Activated CD4-positive, alpha-beta T cell treated with anti-CD3 and anti-CD28 coated beads, Interleukin-2, amount 50 U/mL, for 4 hours (primary cell): ENCODE measurements at regions not wholly inside any gene's neighbourhood (a gene's known extent, or its start where the extent isn't known, plus 50 kb on each side); places are given as distances from the start of the nearest gene placed in this dataset.
"Not testable (repeated sequence)": the region's sequence is repeated elsewhere in the genome, so short reads cannot be mapped to it uniquely, and the experiment has no call there.

ENCODE experiments used
- DNase-seq, 2 experiments: peaks; one replicate each; pipeline ENCODE4 v3.0.0-alpha.2; 2020

- no peak for DNase-seq
These were observed 281.1 kb upstream of the TRIB2 start for GRCh38 chr2:12435430-12436222.

GRCh38 chr2:12436483-12436882 lies 280.3 kb upstream of the TRIB2 start:
- no peak for DNase-seq

- DNase-seq, result no peak
These were observed 279.7 kb upstream of the TRIB2 start for GRCh38 chr2:12436935-12437561.

- DNase-seq, result no peak
These were observed 276.0 kb upstream of the TRIB2 start for GRCh38 chr2:12440731-12441130.

- DNase-seq, result no peak
These were observed 274.8 kb upstream of the TRIB2 start for GRCh38 chr2:12441750-12442475.

- DNase-seq, result no peak
These were observed 274.3 kb upstream of the TRIB2 start for GRCh38 chr2:12442476-12442847.

- no peak for DNase-seq
These were observed 267.8 kb upstream of the TRIB2 start for GRCh38 chr2:12448846-12449505.

GRCh38 chr2:12451726-12452125 lies 265.0 kb upstream of the TRIB2 start:
- no peak for DNase-seq

GRCh38 chr2:12452185-12452584 lies 264.6 kb upstream of the TRIB2 start:
- no peak for DNase-seq

GRCh38 chr2:12453731-12454130 lies 263.0 kb upstream of the TRIB2 start:
- no peak for DNase-seq

- no peak for DNase-seq
These were observed 261.1 kb upstream of the TRIB2 start for GRCh38 chr2:12455661-12456060.

GRCh38 chr2:12456293-12457106 lies 260.2 kb upstream of the TRIB2 start:
- DNase-seq, result peak; percentile 54 to 58

GRCh38 chr2:12457831-12458230 lies 258.9 kb upstream of the TRIB2 start:
- no peak for DNase-seq

GRCh38 chr2:12463189-12463588 lies 253.5 kb upstream of the TRIB2 start:
- no peak for DNase-seq

- DNase-seq, result no peak
These were observed 251.1 kb upstream of the TRIB2 start for GRCh38 chr2:12465631-12466135.

- no peak for DNase-seq
These were observed 249.4 kb upstream of the TRIB2 start for GRCh38 chr2:12467303-12467702.

GRCh38 chr2:12469141-12469561 lies 247.6 kb upstream of the TRIB2 start:
- no peak for DNase-seq

- DNase-seq, result not testable (repeated sequence)
These were observed 244.5 kb upstream of the TRIB2 start for GRCh38 chr2:12472265-12472664.

- DNase-seq, result no peak
These were observed 238.3 kb upstream of the TRIB2 start for GRCh38 chr2:12478151-12479064.

GRCh38 chr2:12479065-12479601 lies 237.6 kb upstream of the TRIB2 start:
- DNase-seq, result no peak
